ENCODE measurements at regions not wholly inside any gene's neighbourhood (a gene's known extent, or its start where the extent isn't known, plus 50 kb on each side); places are given as distances from the start of the nearest gene placed in this dataset.

DNA sequence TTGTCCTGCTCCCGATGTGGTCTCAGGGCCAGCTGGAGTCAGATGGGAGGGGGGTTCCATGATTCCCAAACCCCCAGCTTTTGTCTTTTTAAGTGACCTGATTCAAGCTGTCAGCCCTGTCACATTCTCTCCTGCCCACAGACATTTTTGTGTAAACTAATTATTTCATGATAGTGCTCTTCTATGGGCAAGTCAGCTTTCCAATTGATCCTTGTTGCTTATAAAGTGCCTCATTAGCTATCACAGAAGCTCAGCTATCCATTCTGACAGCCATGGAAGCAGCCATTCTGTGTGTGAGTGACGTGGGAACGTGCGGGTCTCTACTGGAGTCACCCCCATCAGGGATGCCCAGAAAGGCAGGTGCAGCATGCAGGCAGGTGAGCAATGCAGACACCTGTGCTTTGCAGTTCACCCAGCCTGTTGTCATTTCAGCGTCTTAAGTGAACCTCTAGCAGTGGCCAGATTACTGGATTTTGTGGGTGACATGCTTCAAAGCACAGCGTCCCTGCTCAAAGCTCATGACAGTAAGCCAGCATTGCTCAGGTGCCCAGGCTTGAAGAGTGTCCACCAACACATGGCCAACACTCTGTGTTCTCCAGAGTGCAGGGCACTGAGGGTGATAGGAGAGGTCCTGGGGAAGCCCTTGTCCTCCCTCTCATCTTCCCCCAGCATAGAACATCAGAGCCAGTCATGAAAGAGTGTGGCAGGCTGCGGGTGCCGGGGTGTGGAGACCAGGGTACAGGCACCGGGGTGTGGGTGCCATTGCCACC lies 162.1 kb upstream of the SH3BP4 start:
- no peak for TF ChIP-seq CTCF (conservative IDR thresholded peaks at IDR 0.05)
- H3K27ac ChIP-seq, result no peak overlapping the region

GRCh38 chr2:234788841-234789240 lies 163.0 kb upstream of the SH3BP4 start:
- no peak overlapping the region for H3K27ac ChIP-seq
- TF ChIP-seq CTCF (conservative IDR thresholded peaks at IDR 0.05), result no peak

DNA sequence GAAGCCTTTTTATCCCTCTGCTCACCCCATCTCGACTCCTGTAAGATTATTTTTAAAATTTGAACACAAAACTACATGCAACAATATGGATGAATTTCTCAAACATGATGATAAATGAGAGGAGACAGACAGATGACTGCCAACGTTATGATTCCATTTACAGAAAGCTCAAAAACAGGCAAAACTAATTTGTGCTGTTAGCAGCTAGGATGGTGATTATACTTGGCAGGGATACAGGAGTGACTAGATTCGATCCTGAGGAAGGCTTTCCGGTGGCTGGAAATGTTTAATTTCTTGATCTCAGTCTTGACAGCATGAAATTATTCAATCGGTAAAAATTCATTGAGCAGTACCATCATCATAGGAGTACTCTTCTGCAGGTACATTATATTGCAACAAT lies 163.4 kb upstream of the SH3BP4 start:
- no peak overlapping the region for H3K27ac ChIP-seq
- no peak for TF ChIP-seq CTCF (conservative IDR thresholded peaks at IDR 0.05)

DNA sequence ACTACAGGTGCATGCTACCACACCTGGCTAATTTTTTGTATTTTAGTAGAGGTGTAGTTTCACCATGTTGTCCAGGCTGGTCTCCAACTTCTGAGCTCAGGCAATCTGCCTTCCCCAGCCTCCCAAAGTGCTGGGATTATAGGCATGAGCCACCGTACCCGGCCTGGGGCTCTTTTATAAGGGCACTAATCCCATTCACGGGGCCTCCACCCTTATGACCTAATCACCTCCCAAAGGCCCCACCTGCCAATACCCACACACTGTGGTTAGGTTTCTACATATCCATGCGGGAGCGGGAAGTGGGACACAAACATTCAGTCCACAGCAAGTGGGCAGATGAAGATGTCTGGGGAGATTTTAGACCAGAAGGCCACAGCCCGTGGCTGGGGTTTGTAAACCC lies 164.7 kb upstream of the SH3BP4 start:
- no peak overlapping the region for H3K27ac ChIP-seq
- TF ChIP-seq CTCF (conservative IDR thresholded peaks at IDR 0.05), result no peak

- no peak overlapping the region for H3K27ac ChIP-seq
- no peak for TF ChIP-seq CTCF (conservative IDR thresholded peaks at IDR 0.05)
Observed at GRCh38 chr2:234773764-234774409, 177.9 kb upstream of the SH3BP4 start.

DNA sequence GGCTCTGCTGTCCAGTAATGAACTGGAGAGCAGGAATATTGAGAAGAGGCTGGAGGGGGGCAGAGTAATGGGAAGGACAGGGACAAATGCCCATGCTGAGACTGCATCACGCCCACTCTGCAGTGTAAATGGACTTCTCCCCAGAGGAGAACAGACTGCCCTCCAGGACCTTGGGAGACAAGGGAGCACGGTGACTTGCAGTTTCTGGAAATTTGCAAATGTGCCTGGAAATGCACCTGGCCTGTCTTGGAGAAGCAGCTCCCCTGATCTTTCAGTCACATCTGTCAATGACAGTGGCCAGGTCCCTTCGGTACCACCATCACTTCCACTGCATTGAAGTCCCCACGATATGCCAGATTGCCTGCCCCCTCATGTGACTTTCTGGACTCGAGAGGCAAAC lies 178.7 kb upstream of the SH3BP4 start:
- H3K27ac ChIP-seq, result no peak overlapping the region
- no peak for TF ChIP-seq CTCF (conservative IDR thresholded peaks at IDR 0.05)

DNA sequence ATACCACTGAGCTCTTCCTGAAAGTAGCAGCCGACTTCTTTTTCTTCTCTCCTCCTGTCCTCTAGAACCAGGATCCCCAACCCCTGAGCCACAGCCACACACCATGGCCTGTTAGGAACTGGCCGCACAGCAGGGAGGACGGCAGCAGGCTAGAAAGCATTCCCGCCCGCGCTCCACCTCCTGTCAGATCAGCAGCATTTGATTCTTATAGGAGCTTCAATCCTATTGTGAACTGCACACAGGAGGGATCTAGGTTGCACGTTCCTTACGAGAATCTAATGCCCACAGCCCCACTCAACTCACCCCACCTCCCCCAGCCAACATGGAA lies 179.1 kb upstream of the SH3BP4 start:
- no peak overlapping the region for H3K27ac ChIP-seq
- TF ChIP-seq CTCF (conservative IDR thresholded peaks at IDR 0.05), result no peak

All from VCaP (cell line).